Stimulated activated CD4-positive, alpha-beta T cell treated with anti-CD3 and anti-CD28 coated beads, Interleukin-1b, Interleukin-23, amount 100 ng/mL, for 48 hours (primary cell): ENCODE measurements at regions not wholly inside any gene's neighbourhood (a gene's known extent, or its start where the extent isn't known, plus 50 kb on each side); places are given as distances from the start of the nearest gene placed in this dataset.

Experiments used
- DNase-seq: peaks from one replicate; pipeline ENCODE4 v3.0.0-alpha.2; 2020

- DNase-seq, result no peak
Observed at GRCh38 chr2:81767187-81767912, 1462.8 kb upstream of the LRRTM1 start.

DNA sequence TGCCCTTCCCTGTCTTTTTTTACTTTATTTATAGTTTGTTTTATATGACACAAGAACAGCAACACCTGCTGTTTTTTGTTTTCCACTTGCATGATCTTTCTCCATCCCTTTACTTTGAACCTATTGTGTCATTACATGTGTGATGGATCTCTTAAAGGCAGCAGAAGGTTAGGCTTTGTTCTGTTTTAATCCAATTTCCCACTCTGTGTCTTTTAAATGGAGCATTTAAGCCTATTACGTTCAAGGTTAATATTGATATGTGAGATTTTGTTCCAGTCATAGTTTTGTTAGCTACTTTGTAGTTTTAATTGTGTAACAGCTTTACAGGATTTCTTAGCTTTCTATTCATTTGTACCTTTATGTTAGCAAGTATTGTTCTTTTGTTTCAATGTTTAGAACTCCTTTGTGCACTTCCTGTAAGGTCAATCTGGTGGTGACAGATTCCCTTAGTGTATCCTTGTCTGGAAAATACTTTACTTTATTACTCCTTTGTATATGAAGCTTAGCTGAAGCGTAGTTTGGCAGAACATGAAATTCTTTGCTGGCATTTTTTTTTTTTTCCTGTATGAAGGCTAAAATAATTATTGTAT lies 1443.0 kb upstream of the LRRTM1 start:
- no peak for DNase-seq

DNA sequence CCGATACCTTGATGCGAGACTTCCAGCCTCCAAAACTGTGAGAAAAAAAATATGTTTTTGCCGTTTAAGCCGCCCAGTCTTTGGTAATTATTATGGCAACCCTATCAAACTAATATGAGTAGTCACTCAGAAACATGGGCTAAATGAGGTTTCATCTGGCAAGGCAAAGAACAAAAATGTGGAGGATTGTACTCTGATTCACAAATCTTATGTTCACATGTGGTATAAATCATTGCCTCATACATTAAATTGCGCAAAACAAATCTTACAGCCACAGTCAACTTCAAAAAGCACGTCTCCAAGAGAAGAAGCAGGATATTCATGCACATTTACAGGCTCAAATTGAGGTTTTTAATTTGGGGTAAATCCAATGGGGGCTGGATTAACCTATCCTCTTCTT lies 1435.4 kb upstream of the LRRTM1 start:
- DNase-seq, result no peak

- DNase-seq, result no peak
Observed at GRCh38 chr2:81734981-81735380, 1430.4 kb upstream of the LRRTM1 start.

DNA sequence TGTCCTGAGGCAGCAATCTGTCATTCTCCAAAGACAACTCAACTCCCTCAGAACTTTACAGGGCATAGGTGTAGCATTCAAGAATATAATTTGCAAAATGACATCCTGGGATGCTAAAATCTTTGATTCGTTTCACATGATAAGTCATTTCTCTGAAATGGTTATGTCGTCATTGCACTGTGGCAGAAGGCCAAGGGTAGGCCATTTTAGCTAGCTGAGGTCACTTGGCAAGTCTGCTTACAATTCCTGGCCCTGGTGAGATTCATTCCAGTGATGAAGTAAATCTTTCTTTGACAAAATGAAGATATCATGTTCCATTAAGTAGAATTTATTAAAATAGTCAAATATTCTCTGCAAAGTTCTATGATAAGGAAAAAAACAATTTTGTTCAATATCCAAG lies 1410.3 kb upstream of the LRRTM1 start:
- no peak for DNase-seq

DNA sequence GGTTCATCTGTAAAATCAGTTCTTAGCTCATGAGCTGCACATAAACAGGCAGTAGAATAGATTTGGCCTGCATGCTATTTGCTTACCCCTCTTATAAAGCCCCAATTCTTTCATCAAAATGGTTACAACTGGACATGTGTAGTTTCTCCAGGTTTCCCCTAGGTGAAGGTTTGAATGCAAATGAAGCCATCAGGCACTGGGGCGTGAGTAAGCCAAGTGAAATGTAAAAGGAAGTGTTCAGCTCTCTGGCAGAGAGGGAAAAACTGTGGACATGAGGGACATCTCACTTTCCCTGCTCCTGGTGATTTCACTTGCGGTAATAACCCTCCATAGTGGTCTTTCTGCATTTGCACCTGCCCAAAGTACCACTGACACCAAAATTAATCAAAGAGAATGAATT lies 1402.3 kb upstream of the LRRTM1 start:
- DNase-seq, result no peak

- no peak for DNase-seq
Observed at GRCh38 chr2:81703831-81704230, 1399.3 kb upstream of the LRRTM1 start.

GRCh38 chr2:81692566-81692965 lies 1388.0 kb upstream of the LRRTM1 start:
- no peak for DNase-seq

DNA sequence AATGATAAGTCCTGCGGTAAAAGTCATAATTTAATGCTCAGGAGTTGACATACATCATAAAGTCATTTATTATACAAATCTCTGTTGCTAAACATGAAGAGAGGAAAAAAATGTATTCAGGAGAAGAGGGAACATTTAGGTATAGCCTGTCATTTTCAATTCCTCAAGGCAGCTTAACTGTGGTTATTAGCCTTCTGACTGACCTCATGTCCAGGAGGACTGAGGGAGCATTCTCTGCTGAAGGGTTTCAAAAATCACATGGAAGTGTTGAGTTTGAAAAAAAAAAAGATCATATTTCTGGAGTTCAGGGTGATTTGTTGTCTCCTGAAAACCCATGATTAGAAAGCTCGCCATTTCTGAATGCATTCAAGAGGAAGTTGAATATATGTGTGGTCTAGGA lies 1371.1 kb upstream of the LRRTM1 start:
- no peak for DNase-seq

GRCh38 chr2:81672923-81673322 lies 1368.4 kb upstream of the LRRTM1 start:
- no peak for DNase-seq

DNA sequence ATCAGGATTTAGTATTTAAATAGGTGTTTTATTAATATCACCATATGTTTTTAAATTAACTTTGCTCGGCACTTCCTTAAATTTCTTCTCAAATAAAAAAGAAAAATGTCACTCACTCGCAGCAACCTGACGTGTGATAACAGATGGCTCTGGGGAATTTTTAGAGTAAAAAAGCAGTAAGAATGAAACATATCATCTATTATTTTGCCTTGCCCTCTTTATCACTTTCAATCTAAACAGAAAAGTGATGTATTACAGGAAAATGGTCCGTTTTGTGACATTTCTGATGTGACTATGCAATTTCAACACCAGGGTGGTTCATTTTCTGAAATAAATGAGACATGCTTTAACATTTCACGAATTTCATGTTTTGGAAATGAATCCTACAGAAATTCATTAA lies 1368.0 kb upstream of the LRRTM1 start:
- DNase-seq, result no peak

DNA sequence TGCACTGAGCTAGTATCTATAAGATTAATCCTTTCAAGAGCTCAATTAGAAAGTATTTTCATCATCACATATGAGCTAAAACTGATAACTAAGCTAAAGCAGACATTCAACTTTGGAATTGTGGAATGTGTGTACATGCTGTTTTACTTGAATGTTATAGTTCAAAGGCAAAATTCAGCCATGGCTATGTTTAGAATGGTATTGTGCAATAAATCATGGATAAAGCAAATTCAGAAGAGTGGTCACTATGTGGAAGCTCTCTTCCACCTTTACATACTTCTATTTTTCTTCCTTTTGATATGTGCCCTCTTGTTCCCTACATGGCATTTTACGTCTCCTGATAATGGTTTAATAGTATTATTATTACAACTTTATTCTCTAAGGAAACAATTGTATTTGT lies 1366.3 kb upstream of the LRRTM1 start:
- DNase-seq, result no peak

DNA sequence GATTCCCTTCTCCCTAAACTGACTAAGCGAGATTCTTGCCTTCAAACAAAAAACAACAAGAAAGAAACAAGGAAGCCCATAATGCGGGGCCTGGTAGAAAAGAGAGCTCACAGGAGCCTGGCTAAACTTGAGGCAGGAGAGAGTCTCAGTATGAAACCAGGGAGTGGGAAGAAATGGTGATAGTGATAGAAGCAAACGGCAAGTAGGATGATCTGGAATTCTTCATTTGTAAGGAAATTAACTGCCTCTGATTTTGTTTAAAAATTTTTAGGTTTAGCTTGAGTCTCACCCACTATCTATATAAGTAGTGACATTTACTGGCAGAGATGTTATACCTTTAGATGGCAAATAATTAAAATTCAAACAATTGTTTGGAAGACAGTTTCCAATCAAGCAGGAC lies 1356.5 kb upstream of the LRRTM1 start:
- DNase-seq, result no peak

DNA sequence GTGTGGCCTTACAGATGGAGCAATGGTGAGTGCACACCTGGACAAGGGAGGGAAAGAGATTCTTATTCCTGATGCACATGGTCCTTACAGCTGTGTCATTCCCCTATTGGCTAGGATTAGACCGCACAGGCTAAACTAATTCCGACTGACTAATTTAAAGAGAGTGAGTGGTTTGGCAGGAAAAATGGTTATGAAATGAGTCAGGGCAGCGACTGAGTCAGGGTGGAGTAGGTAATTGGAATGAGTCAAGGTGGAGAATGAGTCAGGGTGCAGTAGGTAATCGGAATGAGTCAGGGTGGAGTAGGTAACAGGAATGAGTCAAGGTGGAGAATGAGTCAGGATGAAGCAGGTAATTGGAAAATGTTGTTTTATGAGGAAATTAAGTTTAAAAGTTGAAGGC lies 1353.7 kb upstream of the LRRTM1 start:
- peak; percentile 26 for DNase-seq

- no peak for DNase-seq
Observed at GRCh38 chr2:81650048-81650971, 1345.8 kb upstream of the LRRTM1 start.

DNA sequence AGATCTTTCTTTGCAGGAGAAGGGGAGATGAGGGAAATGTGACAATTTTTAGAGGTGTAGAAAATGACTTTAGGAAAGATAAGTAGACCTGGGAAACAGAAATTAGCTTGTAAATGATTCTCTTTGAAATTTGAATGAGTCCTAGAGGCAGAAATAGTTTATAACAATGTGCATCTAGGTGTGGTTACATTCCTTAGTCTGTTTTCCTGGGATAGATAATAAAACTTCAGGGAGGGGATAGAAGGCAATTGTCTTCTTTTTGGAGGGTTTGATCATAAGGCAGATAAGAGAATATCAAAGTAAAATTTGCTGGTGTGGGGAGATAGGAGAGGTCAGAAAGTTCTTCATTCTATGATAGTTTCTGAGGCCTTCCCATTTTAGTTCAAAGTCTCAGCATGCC lies 1344.3 kb upstream of the LRRTM1 start:
- no peak for DNase-seq

GRCh38 chr2:81648370-81648769 lies 1343.8 kb upstream of the LRRTM1 start:
- DNase-seq, result no peak

GRCh38 chr2:81647715-81648230 lies 1343.2 kb upstream of the LRRTM1 start:
- no peak for DNase-seq

- no peak for DNase-seq
Observed at GRCh38 chr2:81645745-81646301, 1341.3 kb upstream of the LRRTM1 start.

- DNase-seq, result no peak
Observed at GRCh38 chr2:81644189-81644588, 1339.6 kb upstream of the LRRTM1 start.

- DNase-seq, result no peak
Observed at GRCh38 chr2:81624825-81625224, 1320.3 kb upstream of the LRRTM1 start.

DNA sequence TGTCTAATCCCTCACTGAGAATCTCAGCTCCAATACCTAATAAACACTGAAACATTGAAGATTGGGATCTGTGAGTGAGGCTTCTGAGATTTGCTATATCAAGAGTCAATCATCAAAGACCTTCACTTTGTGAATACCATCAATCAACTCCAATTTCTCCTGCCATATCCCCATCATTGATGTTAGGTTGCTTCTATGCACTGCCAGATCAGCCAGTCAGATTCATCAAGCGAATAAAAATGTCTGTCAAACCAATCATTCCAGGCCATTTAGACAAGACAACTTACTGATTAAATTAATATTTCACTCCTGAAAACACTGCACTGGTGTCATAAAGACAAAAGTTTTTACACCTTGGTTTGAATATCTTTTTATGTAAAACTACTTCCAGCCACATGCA lies 1295.5 kb upstream of the LRRTM1 start:
- DNase-seq, result no peak

GRCh38 chr2:81598453-81598852 lies 1293.9 kb upstream of the LRRTM1 start:
- no peak for DNase-seq
